Activated CD4-positive, alpha-beta T cell treated with anti-CD3 and anti-CD28 coated beads, Interleukin-2, amount 50 U/mL, for 16 hours (primary cell): ENCODE measurements at regions not wholly inside any gene's neighbourhood (a gene's known extent, or its start where the extent isn't known, plus 50 kb on each side); places are given as distances from the start of the nearest gene placed in this dataset.

Experiments used
- DNase-seq: peaks from one replicate; pipeline ENCODE4 v3.0.0-alpha.2; 2020

DNA sequence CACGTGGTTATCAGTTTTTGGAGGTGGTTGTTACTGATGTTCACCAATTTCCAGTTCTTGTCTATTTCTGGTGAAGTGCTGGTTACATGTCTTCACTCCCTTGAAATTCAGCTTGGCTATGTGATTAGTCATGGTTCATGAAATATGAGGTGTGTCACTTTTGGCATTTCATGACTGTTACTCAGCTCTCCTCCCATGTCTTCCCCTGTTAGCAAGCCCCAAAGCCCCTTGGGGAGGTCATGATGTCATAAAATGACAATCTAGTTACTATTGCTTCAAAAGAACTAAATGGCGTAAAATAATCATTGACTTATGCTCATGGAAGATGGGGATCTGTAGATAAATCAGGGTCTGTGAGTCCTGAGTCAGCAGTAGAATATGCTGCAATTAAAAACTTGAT is 425.1 kb downstream of the SETD4 start:
- DNase-seq = no peak

DNA sequence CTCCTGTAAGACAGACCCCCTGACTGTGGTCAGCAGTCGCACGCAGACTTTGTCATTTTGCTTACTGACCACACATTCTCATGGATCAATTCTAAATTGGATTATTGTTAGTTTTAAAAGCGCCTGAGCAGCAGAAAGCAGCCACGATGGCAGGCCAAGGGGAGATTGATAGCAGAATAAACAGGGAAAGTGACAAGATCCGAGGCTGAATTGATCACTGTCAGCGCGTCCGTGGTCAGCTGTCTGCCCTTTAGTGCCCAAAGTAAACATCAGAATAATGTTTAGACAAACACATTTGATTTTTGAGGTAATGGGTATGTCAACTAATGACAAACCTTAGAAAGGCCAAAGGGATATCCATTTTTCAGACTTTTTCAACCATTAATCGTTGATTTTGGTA is 426.8 kb downstream of the SETD4 start:
- no peak for DNase-seq

DNA sequence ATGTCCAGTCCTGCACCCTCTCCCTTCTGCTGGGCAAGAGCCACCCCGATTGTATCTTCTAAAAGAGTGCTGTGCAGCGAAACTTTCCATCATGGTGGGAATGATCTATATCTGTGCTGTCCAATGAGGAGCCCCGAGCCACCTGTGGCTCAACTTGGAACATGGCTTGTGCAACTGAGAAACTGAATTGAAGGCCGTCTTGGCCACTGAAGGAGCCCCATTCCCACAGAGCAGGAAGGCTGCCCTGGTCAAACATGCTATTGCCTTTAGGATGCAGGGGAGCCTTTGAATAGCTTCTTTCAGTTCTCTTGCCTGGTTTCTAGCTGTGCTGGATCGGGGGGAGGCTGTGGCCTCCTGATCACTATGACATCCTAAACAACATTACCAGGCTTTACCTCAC is 427.6 kb downstream of the SETD4 start:
- no peak for DNase-seq

- no peak for DNase-seq
These were observed 432.0 kb downstream of the SETD4 start for GRCh38 chr21:35628316-35628715.

DNA sequence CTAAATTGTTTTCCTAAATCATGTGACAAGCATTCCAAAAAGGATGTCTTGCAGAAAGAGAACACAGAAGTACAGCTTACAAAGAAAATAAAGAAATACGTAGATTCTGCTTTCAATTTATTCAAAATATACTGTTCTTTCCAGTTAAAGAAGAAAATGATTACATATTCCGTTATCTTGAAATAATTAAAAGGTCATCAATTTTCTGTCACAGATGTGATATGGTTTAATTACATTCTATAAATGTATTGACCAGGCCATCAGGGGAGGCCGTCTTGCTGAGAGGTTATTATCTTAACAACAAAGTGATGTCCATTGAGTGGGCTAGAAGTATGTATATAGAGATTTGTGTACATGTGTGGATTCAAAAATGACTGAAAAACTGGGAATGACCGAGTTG is 432.9 kb downstream of the SETD4 start:
- no peak for DNase-seq

- no peak for DNase-seq
These were observed 434.8 kb downstream of the SETD4 start for GRCh38 chr21:35625576-35625975.

DNA sequence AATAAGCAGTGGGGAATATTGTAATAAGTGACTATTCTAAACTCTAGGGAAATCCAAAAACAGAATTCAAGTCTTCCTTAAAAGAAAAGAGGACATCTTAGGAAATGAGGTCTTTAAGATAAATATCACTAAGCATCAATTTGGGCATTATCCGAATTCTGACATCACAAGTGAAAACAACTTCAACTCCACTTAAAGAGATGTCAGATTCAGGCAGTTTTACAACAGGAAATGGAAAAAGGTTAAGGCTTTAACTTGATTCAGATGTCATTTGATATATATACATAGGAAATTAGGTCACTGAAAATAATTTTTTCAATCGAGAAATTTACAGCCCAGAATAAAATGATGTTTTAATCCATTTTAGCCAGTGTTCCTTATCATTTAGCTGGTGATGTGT is 435.4 kb downstream of the SETD4 start:
- DNase-seq = no peak

- DNase-seq = no peak
These were observed 437.7 kb downstream of the SETD4 start for GRCh38 chr21:35622612-35623011.

GRCh38 chr21:35619184-35619583 is 441.1 kb downstream of the SETD4 start:
- peak; percentile 2 for DNase-seq

GRCh38 chr21:35617491-35617890 is 442.8 kb downstream of the SETD4 start:
- no peak for DNase-seq

GRCh38 chr21:35616090-35616489 is 444.2 kb downstream of the SETD4 start:
- peak; percentile 7 for DNase-seq

GRCh38 chr21:35615325-35615724 is 445.0 kb downstream of the SETD4 start:
- DNase-seq = no peak

DNA sequence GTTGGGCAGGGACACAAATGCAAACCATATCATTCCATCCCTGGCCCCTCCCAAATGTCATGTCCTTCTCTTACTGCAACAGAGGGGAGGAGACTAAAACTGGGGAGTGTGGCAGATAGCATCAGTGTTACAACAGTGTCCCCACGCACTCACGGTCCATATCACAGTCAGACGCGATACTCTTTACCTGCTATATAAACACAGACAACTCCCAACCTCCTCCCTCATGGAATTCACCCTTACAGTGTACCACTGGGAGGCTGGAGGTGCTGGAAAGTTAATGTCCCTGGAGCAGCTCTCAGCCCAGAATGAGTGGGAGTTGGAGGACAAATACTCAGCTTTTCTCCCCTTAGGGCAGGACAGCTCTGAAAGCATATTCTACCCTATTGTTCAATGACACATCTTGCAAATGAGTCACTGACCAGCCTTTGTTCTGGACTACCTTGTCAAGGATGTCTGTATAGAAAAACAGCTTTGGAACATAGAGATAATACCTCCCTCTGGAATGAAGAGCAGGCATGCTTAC is 445.9 kb downstream of the SETD4 start:
- DNase-seq = no peak

- DNase-seq = no peak
These were observed 448.6 kb downstream of the SETD4 start for GRCh38 chr21:35611708-35612132.

GRCh38 chr21:35609263-35609662 is 451.1 kb downstream of the SETD4 start:
- no peak for DNase-seq

GRCh38 chr21:35607406-35607805 is 452.9 kb downstream of the SETD4 start:
- no peak for DNase-seq

GRCh38 chr21:35606578-35606977 is 453.7 kb downstream of the SETD4 start:
- DNase-seq = peak; percentile 13

DNA sequence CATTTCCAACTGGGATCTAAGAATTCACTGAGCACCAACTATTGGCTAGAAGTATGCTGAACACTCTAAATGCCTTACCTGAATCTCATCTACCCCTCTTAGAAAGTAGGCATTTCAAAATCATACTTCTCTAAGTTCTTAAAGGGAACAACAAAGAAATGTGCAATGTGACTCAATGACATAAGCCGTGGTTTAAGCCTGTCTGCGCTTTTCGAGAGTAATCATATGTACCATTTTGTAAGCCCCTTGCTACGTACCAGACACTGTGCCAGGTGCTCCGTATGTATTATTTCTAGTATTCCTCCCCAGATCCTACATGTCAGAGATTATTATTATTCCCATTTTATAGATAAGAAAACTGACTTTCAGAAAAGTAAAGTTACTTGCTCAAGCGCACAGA is 454.2 kb downstream of the SETD4 start:
- DNase-seq = no peak

DNA sequence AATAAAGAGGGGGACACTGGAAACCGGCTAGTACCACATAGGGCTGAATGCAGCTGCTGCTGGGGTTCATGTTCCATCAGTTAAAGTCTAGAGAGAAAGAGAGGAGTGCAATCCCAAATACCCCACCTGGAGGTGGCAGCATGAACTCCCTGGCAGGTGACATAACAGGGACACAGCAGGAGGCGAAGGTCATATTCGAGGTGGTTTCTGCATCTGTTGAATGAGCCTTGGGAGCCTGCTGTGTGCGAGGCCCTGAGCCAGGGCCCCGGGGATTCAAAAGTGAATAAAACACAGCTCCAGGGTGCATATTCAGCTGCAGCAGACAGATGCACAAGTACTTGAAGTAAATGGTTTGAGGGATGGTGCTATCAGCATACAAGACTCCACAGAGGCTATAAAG is 456.8 kb downstream of the SETD4 start:
- no peak for DNase-seq

- DNase-seq = no peak
These were observed 457.4 kb downstream of the SETD4 start for GRCh38 chr21:35602811-35603362.

- no peak for DNase-seq
These were observed 459.1 kb downstream of the SETD4 start for GRCh38 chr21:35601211-35601610.

DNA sequence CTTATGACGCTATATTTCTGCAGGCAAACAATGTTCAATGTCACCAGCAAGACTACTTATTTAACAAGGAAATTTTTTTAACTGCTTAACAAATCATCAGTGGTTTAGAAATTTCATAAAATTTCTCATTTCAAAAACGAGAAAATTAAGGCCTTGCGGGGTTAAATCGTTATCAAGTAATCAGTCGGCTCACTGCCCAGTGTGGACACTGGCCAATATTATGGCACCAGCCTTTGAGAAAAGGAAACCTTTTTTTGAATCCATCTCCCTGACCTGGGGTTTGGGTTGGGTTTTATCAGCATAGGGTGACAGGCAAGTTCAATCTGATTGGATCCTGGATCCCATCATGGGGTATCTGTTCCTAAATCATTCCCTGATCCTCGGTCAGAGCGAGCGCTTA is 461.2 kb downstream of the SETD4 start:
- DNase-seq = no peak

- DNase-seq = no peak
These were observed 462.5 kb downstream of the SETD4 start for GRCh38 chr21:35597750-35598339.

DNA sequence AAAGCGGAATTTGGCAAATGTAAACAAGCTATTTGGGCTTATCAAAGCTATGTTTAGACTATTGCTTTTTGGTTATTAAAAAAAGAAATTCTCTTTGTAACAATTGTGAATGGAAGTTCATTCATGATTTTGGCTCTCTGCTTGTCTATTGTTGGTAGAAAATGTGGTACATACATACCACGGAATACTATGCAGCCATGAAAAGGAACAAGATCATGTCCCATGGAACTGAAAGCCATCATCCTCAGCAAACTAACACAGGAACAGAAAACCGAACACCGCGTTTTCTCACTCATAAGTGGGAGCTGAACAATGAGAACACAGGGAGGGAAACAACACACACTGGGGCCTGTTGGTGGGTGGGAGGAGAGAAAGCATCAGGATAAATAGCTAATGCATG is 465.4 kb downstream of the SETD4 start:
- no peak for DNase-seq

DNA sequence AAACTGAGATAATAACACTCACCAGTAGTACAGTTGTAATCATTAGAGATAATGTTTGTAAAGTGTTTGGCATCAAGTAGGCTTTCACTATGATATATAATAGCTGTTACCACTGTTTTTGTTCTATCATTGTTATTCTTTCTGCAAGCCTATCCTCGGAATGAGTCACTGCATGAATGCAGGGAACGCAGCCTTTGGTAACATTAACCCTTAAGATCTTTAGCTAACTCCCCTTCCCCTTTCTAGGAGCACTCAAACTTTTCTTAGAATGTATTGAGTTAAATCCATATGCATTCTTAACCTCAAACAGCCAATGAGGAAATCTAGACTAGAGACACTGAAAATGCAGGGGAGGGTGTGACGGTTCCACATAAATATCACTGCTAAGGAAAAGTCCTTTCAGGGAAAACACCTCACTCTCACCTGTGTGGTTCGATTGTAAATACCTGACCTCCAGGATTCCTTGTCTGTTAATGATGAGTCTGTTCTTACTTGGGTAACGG is 467.3 kb downstream of the SETD4 start:
- no peak for DNase-seq
